Effector memory CD8-positive, alpha-beta T cell (primary cell): ENCODE measurements at regions not wholly inside any gene's neighbourhood (a gene's known extent, or its start where the extent isn't known, plus 50 kb on each side); places are given as distances from the start of the nearest gene placed in this dataset.

Experiments used
- ATAC-seq: fragments of 150-1000 bp; cut with Tn5 transposase; replicated peaks from 2 replicates; pipeline ENCODE4 v1.10.0; 2021; ENCODE audit warnings: mild to moderate bottlenecking, moderate library complexity
- DNase-seq, 3 experiments: peaks; one replicate each; pipeline ENCODE4 v3.0.0; 2021
- H3K27ac Mint-ChIP-seq, 2 donors: one replicate each; pipeline ENCODE4 v1.8.0; 2022; ENCODE audit warnings: mild to moderate bottlenecking in 2 of 2, mixed read lengths in 2 of 2, moderate library complexity in 2 of 2
- H3K27me3 Mint-ChIP-seq, 2 donors: one replicate each; pipeline ENCODE4 v1.8.0; 2022; ENCODE audit warnings: mixed read lengths in 2 of 2
- H3K36me3 Mint-ChIP-seq: one replicate; pipeline ENCODE4 v1.8.0; 2022; ENCODE audit warnings: mild to moderate bottlenecking, moderate library complexity, mixed read lengths; ENCODE audit not compliant: insufficient read depth
- H3K4me1 Mint-ChIP-seq, 2 donors: one replicate each; pipeline ENCODE4 v1.8.0; 2022; ENCODE audit warnings: low read depth in 2 of 2, mixed read lengths in 2 of 2
- H3K4me3 Mint-ChIP-seq, 2 donors: one replicate each; pipeline ENCODE4 v1.8.0; 2022; ENCODE audit warnings: mild to moderate bottlenecking in 2 of 2, mixed read lengths in 2 of 2, moderate library complexity in 2 of 2
- H3K9me3 Mint-ChIP-seq, 2 donors: one replicate each; pipeline ENCODE4 v1.8.0; 2022; ENCODE audit warnings: mixed read lengths in 2 of 2

DNA sequence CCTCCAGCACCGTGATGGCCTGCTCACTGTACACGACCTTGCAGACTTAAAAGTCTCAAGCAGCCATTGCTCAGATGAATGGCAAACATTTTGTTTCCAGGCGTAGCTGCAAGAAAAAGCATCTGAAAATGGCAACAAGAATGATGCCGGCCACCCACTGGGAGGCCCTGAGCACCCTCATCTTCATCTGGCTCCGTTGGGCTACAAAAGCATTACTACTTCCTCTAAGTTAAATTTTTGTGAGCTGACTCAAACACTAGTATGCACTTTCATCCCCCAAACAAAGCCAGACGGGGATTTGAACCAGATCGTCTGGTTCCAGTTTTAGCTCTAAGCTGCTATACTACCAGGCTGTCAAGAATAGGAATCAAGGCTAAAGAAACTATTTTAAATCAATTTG lies 116.6 kb upstream of the CDK1 start:
- ATAC-seq (no peak), DNase-seq (no peak)
- H3K4me3 Mint-ChIP-seq = no peak overlapping the region
- H3K4me1 Mint-ChIP-seq = peaks cover 5 to 32% of the 10 kb centered on the region in 2 donors
- no peaks in the 10 kb centered on the region for H3K27me3 Mint-ChIP-seq
- no peak overlapping the region for H3K27ac Mint-ChIP-seq
- H3K36me3 Mint-ChIP-seq = no peaks in the 10 kb centered on the region
- no peaks in the 10 kb centered on the region for H3K9me3 Mint-ChIP-seq

DNA sequence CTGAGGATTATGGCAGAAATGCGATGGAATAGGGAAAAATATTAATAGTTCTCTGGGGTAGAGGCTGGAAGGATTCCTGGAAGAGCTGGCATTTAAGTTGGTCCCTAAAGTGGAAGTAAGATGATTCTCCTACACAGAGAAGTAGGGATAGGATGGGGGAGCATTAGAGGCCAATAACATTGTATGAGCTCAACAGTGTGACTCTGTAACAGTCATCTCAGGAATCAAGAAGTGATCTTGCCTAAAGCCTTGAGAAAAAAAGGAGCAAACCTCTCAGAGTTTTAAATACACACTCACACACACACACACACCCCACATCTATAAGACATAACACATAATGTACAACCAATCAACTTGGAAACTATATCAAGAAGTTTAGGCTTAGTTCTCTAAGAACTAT lies 117.7 kb upstream of the CDK1 start:
- Mint-ChIP-seq H3K27me3 (no peaks in the 10 kb centered on the region), H3K27ac (no peak overlapping the region)
- no peak for ATAC-seq

DNA sequence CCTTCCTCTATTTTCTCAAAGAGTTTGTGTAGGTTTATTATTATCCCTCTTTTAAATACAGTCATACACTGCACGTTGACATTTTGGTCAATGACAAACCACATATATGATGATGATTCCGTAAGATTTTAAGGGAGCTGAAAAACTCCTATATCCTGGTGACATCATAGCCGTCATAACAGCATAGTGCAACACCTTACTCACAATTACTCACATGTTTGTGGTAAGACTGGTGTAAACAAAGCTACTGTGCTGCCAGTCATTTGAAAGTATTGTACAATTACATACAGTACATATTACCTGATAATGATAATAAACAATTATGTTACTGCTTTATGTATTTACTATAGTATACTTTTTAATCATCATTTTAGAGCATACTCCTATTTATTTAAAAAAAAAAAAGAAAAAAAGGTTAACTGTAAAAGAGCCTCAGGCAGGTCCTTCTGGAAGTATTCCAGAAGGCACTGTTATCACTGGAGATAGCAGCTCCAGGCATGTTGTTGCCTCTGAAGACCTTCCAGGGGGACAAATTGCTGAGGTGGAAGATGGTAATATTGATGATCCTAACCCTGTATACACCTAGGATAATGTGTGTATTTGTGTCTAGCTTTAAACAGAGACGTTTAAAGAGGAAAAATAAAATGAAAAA lies 123.3 kb upstream of the CDK1 start:
- no peak for DNase-seq
- Mint-ChIP-seq H3K36me3 (no peaks in the 10 kb centered on the region), H3K9me3 (no peaks in the 10 kb centered on the region), H3K4me1 (peaks cover 0 to 19% of the 10 kb centered on the region in 2 donors), H3K4me3 (no peak overlapping the region), H3K27me3 (no peaks in the 10 kb centered on the region), H3K27ac (no peak overlapping the region)
- no peak for ATAC-seq

More for the DNA sequence above, 117.7 kb upstream of the CDK1 start:
- Mint-ChIP-seq H3K4me1 (peaks cover 5 to 28% of the 10 kb centered on the region in 2 donors), H3K4me3 (no peak overlapping the region), H3K36me3 (no peaks in the 10 kb centered on the region), H3K9me3 (no peaks in the 10 kb centered on the region)
- DNase-seq = no peak

DNA sequence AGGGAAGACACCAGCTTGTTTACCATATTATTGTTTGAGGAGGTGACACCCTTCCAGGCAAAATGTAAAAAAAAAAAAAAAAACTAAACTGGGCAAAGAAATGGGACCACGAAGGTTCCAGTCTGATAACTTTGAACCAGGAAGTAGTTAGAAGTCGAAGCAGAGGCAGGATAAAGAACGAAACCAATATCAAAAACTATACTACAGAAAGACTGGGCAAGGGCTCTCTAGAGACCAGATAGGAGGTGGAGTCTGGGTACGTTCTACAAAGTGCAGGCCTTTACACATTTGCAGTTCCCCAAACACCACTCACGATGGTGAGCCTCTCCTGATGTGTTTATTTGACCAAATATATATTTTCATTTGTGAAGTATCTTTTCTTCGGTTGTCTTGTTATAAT lies 125.7 kb upstream of the CDK1 start:
- H3K36me3 Mint-ChIP-seq = peaks cover 3% of the 10 kb centered on the region
- no peak for ATAC-seq
- H3K27me3 Mint-ChIP-seq = no peaks in the 10 kb centered on the region
- no peak overlapping the region for H3K4me3 Mint-ChIP-seq
- no peaks in the 10 kb centered on the region for H3K9me3 Mint-ChIP-seq
- peak overlapping the region in 1 of 2 donors; percentile 45 for H3K27ac Mint-ChIP-seq
- no peak for DNase-seq
- peaks cover 3 to 19% of the 10 kb centered on the region in 2 donors for H3K4me1 Mint-ChIP-seq

DNA sequence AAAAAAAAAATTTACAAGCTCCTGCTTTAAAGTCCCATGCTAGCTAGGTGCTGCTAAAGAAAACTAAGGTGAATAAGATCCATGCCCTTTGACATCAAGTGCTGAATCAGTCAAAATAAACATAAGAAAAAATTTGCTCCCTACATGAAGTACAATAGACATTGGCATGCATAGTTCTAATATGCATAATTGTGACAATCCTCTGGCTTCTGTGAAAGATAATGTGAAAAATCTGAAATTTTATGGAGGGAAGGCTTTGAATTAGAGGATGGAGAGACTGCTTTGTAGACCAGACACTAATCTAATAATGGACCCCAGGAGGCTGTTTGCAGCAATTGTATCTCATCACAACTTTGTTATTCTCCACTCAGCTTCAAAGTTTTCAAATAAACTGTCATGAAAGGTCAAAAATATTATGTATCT lies 127.9 kb upstream of the CDK1 start:
- Mint-ChIP-seq H3K9me3 (no peaks in the 10 kb centered on the region), H3K4me3 (no peak overlapping the region), H3K4me1 (peaks cover 3 to 12% of the 10 kb centered on the region in 2 donors), H3K36me3 (peaks cover 3% of the 10 kb centered on the region), H3K27me3 (no peaks in the 10 kb centered on the region), H3K27ac (peak overlapping the region; percentile 9 to 74)
- no peak for DNase-seq
- ATAC-seq = no peak

DNA sequence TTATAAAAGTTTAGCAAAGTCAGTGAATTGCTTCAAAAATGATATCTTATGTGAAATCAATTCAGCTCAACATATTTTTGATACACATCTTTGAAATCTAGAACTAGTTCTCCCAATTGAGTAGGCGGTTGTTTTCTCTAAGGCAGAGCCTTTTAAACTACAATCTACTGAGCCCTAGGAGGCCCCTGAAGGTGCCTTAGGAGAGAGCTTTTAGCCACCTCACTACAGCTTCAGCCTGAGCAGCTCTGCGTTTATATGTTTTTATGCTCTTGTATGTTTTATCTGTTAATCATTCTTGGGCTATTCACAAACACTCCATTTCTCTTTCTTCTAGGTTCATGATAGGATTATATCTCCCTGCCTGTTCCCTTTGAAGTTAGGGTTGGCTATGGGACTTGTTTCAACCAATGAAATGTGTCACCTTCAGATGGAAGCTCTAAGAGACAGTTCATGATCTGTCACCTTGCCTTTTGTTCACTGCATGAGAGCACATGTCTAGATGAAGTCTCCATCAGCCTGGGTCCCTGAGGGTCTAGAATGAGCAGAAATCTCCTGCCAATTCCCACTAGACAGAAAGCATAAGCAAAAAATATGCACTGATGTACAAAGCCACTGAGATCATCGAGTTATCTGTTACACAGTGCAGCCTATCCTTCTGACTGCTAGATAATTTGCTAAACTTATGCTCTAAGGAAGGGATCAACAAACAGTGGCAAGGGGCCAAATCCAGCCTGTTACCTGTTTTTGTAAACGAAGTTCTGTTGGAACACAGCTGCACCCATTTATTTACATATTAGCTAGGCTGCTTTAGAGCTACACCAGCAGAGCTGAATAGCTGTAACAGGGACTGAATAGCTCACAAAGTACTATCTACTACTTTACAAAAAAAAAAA lies 128.5 kb upstream of the CDK1 start:
- ATAC-seq (no peak), DNase-seq (no peak)
- H3K27me3 Mint-ChIP-seq = no peaks in the 10 kb centered on the region
- peaks cover 3 to 12% of the 10 kb centered on the region in 2 donors for H3K4me1 Mint-ChIP-seq
- H3K27ac Mint-ChIP-seq = peak overlapping the region; percentile 9 to 74
- H3K9me3 Mint-ChIP-seq = no peaks in the 10 kb centered on the region
- H3K4me3 Mint-ChIP-seq = no peak overlapping the region
- H3K36me3 Mint-ChIP-seq = peaks cover 3% of the 10 kb centered on the region

DNA sequence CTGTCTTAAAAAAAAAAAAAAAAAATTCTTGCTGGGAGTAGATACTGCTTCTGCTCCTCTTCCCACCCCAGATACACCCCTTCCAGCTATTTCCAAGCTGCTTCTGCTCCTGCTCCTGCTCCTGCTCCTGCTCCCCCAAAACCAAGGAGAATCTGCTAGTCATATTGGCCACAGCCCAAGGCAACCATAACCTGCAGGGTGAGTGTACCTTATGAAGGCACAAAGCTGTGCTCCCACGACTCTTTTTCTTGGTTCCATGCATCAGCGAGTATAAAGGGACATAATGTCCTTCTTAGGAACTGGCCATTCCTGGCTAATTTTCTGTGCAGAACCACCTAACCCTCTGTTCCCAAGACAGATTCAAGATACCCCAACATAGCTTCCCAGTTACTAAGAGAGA lies 129.5 kb upstream of the CDK1 start:
- Mint-ChIP-seq H3K27ac (no peak overlapping the region), H3K4me1 (peaks cover 3 to 16% of the 10 kb centered on the region in 2 donors)

DNA sequence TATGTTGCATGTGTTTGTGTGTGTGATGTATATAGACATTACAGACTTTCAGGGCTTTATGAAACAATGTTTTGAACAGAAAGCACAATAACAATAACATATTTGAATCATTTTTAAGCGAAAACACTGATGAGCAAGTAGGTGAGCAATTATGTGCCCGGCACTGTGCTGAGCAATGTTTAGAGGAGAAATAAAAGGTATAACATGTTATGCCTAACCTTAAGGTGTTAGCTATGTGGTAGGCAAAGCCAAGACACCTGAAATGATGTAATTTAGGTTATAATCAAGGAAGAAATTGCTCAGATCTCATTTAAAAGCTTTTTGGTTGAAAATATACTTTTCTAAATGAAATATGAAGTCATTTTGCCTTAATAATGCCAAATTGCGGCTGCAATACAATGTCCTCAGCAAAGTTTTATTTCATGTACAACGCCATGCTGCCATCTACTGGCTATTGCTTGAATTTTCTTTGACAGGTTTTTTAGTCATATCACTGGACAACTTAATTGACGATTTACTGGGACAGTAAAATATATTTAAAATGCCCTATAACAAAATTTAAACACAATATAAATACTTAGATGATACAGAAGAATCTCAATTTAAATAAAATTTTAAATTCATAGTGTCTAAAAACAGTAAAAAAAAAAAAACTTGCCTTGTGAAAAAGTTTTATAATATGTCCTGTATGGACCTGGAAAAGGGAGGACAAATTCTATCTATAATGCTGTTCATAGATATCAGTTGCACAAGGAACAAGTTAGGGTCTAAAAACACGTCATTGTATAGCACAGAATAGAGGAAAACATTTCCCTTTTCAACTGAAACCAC lies 131.1 kb upstream of the CDK1 start:
- Mint-ChIP-seq H3K4me3 (no peak overlapping the region), H3K27me3 (no peaks in the 10 kb centered on the region), H3K4me1 (peaks cover 3 to 15% of the 10 kb centered on the region in 2 donors), H3K9me3 (no peaks in the 10 kb centered on the region), H3K36me3 (peaks cover 3% of the 10 kb centered on the region), H3K27ac (no peak overlapping the region)
- DNase-seq (peak; percentile 39 to 54 (median 43)), ATAC-seq (peak; percentile 60)

More for the DNA sequence above, 129.5 kb upstream of the CDK1 start:
- ATAC-seq (no peak), DNase-seq (no peak)
- Mint-ChIP-seq H3K27me3 (no peaks in the 10 kb centered on the region), H3K36me3 (peaks cover 3% of the 10 kb centered on the region), H3K9me3 (no peaks in the 10 kb centered on the region), H3K4me3 (no peak overlapping the region)

DNA sequence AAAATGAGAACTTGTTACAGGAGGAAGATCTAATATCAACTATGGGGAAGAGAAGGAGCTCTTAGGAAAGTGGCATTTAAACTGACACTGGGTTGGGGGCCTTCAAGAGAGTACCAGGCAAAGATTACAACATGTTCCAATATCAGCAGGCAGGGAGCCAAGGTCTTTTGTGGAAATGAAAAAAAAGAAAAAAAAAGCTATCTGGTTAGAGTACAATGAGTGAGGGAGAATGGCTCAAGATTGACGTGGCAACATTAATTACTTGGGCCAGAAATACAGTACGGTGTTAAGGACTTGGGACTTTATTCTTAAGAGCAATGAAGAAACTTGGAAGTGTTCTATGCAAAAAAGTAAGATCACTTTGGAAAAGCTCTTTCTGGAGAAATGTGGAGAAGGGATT lies 132.3 kb upstream of the CDK1 start:
- no peak overlapping the region for H3K4me3 Mint-ChIP-seq
- H3K27ac Mint-ChIP-seq = no peak overlapping the region
- no peaks in the 10 kb centered on the region for H3K27me3 Mint-ChIP-seq
- no peaks in the 10 kb centered on the region for H3K9me3 Mint-ChIP-seq
- peaks cover 3% of the 10 kb centered on the region for H3K36me3 Mint-ChIP-seq
- no peak for DNase-seq
- H3K4me1 Mint-ChIP-seq = peaks cover 3 to 13% of the 10 kb centered on the region in 2 donors
- no peak for ATAC-seq

DNA sequence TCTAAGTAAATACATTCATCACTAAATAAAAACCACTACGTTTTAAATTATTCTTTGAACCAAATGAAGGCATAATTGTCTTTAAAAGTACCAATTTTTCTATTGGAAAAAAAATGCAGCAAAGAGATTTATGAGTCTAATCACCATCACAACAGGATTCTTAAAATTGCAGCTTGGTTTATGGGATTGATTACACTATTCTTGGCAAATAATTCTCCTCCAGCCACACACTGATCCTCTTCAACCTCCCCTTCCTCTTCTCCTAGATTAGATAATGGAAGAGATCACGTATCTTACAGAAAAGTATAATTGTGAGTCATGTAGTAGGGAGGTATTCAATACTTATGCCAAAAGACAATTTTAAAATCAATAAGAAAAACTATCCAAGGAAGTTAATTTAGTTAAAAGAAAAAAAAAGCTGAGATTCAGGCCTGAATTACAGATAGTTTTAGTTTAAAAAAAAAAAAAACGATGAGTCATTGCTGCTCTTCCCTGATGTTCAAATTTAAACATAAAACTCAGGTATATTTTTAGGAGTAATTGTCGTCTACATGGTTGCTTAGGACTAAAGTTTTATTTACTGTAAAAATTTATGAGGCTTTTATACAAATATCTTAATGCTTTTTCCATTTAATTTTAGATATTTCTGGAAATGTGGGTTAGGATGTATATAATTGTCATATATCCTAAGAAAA lies 133.7 kb upstream of the CDK1 start:
- Mint-ChIP-seq H3K4me3 (no peak overlapping the region), H3K4me1 (peaks cover under 1 to 12% of the 10 kb centered on the region in 2 donors), H3K36me3 (peaks cover 3% of the 10 kb centered on the region), H3K9me3 (no peaks in the 10 kb centered on the region), H3K27me3 (no peaks in the 10 kb centered on the region), H3K27ac (no peak overlapping the region)
- ATAC-seq (no peak), DNase-seq (no peak)

DNA sequence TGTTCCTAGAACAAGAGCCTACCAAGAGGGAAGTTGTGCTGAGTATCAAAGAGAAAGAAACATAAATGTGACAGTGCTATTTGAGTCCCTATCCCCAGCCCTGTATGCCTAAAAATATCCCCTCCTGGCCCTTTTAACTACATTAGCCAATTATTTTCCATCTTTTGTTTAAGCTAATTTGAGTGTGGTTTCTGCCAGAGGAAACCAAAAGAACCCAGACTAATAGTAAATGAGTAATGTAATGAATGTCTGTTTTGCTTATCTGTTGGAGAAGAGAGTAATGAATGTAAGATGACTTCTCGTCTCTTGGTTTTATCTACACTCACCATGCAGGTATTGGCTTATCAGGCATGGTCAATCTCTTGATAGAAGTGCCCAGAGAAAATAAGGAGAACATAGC lies 134.4 kb upstream of the CDK1 start:
- Mint-ChIP-seq H3K9me3 (no peaks in the 10 kb centered on the region), H3K4me1 (peaks cover 0 to 15% of the 10 kb centered on the region in 2 donors), H3K27ac (no peak overlapping the region), H3K36me3 (peaks cover 3% of the 10 kb centered on the region), H3K4me3 (no peak overlapping the region), H3K27me3 (no peaks in the 10 kb centered on the region)
- no peak for ATAC-seq
- DNase-seq = no peak

DNA sequence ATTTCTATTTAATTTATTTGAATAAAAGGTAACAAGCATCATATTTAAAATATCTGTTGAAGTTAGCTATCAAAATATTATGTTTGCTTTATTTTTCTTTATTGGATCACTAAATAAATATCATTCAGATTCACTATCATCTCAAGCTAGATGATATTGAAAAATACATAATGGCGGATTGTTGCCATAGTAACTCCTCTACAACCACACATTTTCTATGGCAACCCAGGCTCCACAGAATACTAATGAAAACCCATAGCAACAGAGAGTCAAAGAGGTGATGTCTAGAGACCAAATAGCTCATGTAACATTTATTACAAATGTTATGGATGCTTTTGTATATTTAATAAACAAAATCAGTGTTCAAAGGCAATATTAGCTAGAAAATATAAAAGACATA lies 148.9 kb upstream of the CDK1 start:
- no peak overlapping the region for H3K27ac Mint-ChIP-seq
- ATAC-seq (no peak), DNase-seq (no peak)
- H3K27me3 Mint-ChIP-seq = no peaks in the 10 kb centered on the region
- H3K9me3 Mint-ChIP-seq = no peaks in the 10 kb centered on the region
- peaks cover 0 to 20% of the 10 kb centered on the region in 2 donors for H3K4me1 Mint-ChIP-seq
- H3K4me3 Mint-ChIP-seq = no peak overlapping the region
- H3K36me3 Mint-ChIP-seq = peaks cover 2% of the 10 kb centered on the region
